Type B pancreatic cell (in vitro differentiated cells): ENCODE measurements at regions not wholly inside any gene's neighbourhood (a gene's known extent, or its start where the extent isn't known, plus 50 kb on each side); places are given as distances from the start of the nearest gene placed in this dataset.

Experiments used
- DNase-seq: peaks from one replicate; pipeline ENCODE4 v3.0.0; 2021; ENCODE audit warnings: mixed read lengths; ENCODE audit not compliant: unreplicated experiment; ENCODE audit errors: extremely low spot score
- H3K27ac Mint-ChIP-seq: 2 replicates; pipeline ENCODE4 v1.8.0; 2021; ENCODE audit warnings: mild to moderate bottlenecking, mixed read lengths
- H3K27me3 Mint-ChIP-seq: 2 replicates; pipeline ENCODE4 v1.8.0; 2021; ENCODE audit warnings: mixed read lengths
- H3K36me3 Mint-ChIP-seq: 2 replicates; pipeline ENCODE4 v1.8.0; 2021; ENCODE audit warnings: mixed read lengths
- H3K4me1 Mint-ChIP-seq: one replicate; pipeline ENCODE4 v1.8.0; 2021; ENCODE audit warnings: mixed read lengths; ENCODE audit not compliant: unreplicated experiment
- H3K4me3 Mint-ChIP-seq: 2 replicates; pipeline ENCODE4 v1.8.0; 2021; ENCODE audit warnings: mild to moderate bottlenecking, mixed read lengths
- H3K9me3 Mint-ChIP-seq: 2 replicates; pipeline ENCODE4 v1.8.0; 2021; ENCODE audit warnings: mixed read lengths
- CTCF ChIP-seq: fragments of 200-600 bp; sonication (generic); conservative IDR thresholded peaks from 2 replicates; pipeline ENCODE4 v1.5.0; 2021; ENCODE audit warnings: antibody characterized with exemption, mild to moderate bottlenecking

DNA sequence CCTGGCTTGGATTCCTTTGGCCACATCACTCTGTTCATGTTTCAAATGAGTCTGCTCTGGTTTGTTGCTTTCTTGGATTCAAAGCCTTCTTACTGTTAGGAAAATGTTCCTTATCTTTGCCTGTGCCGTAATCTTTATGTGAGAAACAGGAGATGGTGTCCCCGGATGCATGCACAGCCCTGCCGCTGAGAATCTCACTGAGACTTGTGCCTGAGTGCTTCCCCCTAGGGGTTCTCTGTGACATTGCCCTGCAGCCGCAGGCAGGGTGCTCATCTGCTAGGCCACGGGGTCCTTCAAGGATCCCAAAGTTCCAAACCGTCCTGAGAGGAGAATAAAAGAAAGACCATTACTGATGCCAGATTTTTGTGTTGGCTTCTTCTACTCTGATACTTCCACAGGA, 81.4 kb upstream of the ANKRD55 start:
- peaks cover 18% of the 10 kb centered on the region for H3K9me3 Mint-ChIP-seq
- no peak overlapping the region for H3K27ac Mint-ChIP-seq
- H3K4me3 Mint-ChIP-seq, result no peak overlapping the region
- peak; percentile 40 for TF ChIP-seq CTCF
- H3K36me3 Mint-ChIP-seq, result peaks cover 3% of the 10 kb centered on the region
- DNase-seq, result no peak
- H3K4me1 Mint-ChIP-seq, result peaks cover 21% of the 10 kb centered on the region
- no peaks in the 10 kb centered on the region for H3K27me3 Mint-ChIP-seq

DNA sequence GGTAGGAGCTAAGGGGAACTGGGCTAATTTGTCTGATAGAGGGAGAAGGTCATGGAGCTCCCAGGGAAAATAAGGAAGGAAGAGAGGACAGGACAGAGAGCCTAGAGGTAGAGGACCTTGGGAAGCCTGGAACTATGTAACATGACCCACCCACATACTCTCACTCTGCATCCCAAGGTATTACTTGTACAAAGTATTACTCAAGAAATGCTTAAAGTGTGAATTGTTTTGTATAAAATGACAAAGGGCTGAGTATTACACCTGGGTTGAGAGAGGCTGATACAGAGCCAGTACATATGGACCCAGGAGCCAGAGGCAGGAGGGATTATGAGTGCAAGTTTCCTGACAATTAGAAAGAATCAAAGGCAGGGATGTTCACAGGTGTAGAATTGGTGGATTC, 80.5 kb upstream of the ANKRD55 start:
- TF ChIP-seq CTCF, result no peak
- peaks cover 24% of the 10 kb centered on the region for H3K9me3 Mint-ChIP-seq
- no peaks in the 10 kb centered on the region for H3K27me3 Mint-ChIP-seq
- H3K36me3 Mint-ChIP-seq, result peaks cover 3% of the 10 kb centered on the region
- peaks cover 25% of the 10 kb centered on the region for H3K4me1 Mint-ChIP-seq
- H3K27ac Mint-ChIP-seq, result no peak overlapping the region
- no peak for DNase-seq
- no peak overlapping the region for H3K4me3 Mint-ChIP-seq

DNA sequence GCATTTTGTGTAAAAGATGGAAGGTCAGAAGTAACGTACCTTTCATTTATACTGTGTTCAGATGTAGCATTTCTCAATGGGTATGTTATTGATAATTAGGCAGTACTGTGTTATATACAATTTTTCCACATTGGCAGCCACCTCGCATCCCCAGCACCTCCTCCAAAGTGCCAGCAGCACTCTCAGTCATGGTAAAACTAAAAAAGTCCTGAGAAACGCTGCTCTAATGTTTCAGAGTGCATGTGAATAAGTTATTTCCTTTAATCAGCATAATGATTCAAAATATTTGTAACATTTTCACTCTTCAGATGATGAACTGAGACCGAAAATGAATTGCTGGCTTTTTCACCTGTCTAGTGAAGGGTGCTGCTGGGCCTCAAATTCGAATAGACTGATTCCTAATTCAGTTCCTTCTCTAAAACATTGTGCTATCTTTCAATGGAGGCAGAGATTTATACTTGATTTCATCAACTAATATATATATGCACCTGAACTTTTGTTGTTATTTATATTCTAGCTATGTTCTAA, 79.9 kb upstream of the ANKRD55 start:
- peaks cover 25% of the 10 kb centered on the region for H3K4me1 Mint-ChIP-seq
- H3K27me3 Mint-ChIP-seq, result no peaks in the 10 kb centered on the region
- peaks cover 24% of the 10 kb centered on the region for H3K9me3 Mint-ChIP-seq
- TF ChIP-seq CTCF, result no peak
- H3K4me3 Mint-ChIP-seq, result no peak overlapping the region
- no peak for DNase-seq
- H3K36me3 Mint-ChIP-seq, result peaks cover 3% of the 10 kb centered on the region
- H3K27ac Mint-ChIP-seq, result no peak overlapping the region

DNA sequence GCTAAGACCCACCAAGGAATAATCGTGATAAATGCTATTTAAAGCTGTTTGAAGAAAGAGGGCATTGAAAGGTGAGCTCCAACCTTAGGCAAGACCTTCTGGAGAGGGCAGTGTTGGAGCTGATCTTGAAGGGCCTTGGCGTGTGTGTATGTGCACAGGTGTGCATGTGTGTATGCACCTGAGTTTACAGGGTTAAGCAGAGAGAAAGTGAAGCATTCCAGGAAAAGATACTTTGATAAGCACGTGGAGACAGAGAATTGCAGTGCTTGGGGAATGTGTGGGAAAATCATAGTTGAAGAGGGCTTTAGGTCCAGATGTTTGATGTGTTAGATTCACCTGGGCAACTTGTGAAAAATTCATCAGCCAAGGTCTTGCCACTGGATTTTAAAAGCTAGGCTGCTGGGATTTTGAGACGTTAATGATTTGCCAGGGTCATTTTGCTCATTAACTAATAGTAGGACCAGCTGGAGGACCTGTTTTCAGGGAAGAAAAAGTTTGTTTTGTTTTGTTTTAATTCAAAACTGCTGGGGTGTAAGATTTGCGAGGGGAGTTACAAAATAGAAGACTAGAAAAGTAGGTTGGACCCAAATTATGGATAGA, 78.3 kb upstream of the ANKRD55 start:
- H3K27me3 Mint-ChIP-seq, result no peaks in the 10 kb centered on the region
- H3K36me3 Mint-ChIP-seq, result peaks cover 3% of the 10 kb centered on the region
- no peak for TF ChIP-seq CTCF
- peak overlapping the region; percentile 4 for H3K27ac Mint-ChIP-seq
- H3K4me3 Mint-ChIP-seq, result peak overlapping the region; percentile 27
- DNase-seq, result no peak
- H3K9me3 Mint-ChIP-seq, result peaks cover 29% of the 10 kb centered on the region
- H3K4me1 Mint-ChIP-seq, result peaks cover 28% of the 10 kb centered on the region

DNA sequence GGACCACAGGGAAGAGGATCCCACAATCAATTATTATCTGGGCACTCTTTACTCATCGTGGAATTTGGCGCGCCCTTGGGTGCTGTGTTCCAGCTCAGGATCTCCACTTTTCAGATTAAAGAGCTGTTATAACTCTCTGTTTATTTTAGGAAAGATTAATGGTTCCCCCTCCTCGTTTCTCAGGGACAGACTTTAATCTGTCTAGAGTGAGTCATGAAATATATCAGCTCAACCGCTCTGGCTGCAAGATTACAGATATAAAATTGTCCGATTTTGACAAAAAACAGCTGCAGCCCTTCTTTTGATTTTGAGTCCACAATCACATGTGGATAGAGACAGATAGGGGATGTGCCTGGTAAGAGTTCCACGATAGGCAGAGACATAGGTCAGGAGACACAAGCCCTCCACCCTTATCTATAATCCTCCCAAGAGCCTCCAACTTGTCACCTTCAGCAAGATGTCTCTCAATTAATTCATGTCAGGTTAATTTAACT, 77.6 kb upstream of the ANKRD55 start:
- peaks cover 35% of the 10 kb centered on the region for H3K9me3 Mint-ChIP-seq
- TF ChIP-seq CTCF, result no peak
- peaks cover 28% of the 10 kb centered on the region for H3K4me1 Mint-ChIP-seq
- no peak for DNase-seq
- peaks cover 3% of the 10 kb centered on the region for H3K36me3 Mint-ChIP-seq
- H3K27ac Mint-ChIP-seq, result no peak overlapping the region
- peak overlapping the region; percentile 27 for H3K4me3 Mint-ChIP-seq
- H3K27me3 Mint-ChIP-seq, result no peaks in the 10 kb centered on the region
